GM21447 (cell line): ENCODE measurements at regions not wholly inside any gene's neighbourhood (a gene's known extent, or its start where the extent isn't known, plus 50 kb on each side); places are given as distances from the start of the nearest gene placed in this dataset.
"Not testable (repeated sequence)": the region's sequence is repeated elsewhere in the genome, so short reads cannot be mapped to it uniquely, and the experiment has no call there.

Experiments
- ATAC-seq: cut with Tn5 transposase; IDR thresholded peaks from one replicate; pipeline ENCODE4 v1.9.1; 2021; ENCODE audit not compliant: unreplicated experiment

DNA sequence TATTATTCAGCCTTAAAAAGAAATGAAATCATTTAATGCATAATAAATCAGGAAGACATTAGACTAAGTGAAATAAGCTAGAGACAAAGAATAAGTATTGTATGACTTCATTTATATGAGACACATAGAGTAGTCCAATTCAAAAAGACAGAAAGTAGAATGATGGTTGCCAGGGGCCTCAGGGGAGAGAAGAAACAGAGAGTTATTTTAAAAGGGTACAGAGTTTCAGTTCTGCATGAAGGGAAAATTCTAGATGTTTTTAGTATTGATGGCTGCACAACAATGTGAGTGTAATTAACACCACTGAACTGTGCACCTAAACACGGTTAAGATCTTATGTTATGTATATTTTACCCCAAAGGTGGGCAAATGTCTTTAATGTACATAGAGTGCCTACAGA, 1407.9 kb upstream of the MAP3K7 start:
- no peak for ATAC-seq

DNA sequence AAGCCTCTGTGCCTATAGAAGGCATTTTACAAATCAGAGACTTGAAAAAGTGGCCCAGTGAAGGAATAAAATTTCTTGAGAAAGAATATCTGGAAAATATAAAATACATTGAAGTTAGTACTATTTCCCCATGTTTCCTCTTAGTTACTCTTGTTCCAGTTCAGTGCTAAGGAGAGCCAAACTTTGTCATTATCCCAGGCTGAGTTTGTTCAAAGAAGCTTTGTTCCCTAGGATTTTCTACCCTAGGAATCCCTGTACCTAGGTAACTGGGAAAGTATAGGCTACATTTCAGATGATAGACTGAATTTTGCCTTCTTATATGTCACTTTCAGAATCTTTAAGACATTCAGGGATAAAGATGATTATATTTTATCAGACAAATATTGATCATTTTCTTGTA, 1395.7 kb upstream of the MAP3K7 start:
- ATAC-seq: no peak

DNA sequence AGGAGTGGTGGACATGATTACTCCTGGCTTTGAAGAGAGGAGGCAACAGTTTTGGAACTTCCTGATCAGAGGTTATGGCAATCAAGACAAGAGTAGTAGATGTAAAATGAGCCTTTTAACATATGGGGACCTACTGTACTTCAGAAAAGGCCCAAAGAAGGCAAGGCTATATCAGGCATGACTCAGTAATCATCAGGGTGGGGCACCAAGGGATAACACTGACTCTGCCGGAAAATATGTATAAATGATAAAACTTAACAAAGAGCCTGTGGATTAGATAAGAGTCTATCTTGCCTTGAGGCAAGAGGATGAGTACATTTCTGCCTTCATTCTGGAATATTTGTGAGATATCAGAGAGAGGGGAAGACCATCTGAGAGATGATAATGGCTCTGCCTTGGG, 1389.9 kb upstream of the MAP3K7 start:
- ATAC-seq: no peak

DNA sequence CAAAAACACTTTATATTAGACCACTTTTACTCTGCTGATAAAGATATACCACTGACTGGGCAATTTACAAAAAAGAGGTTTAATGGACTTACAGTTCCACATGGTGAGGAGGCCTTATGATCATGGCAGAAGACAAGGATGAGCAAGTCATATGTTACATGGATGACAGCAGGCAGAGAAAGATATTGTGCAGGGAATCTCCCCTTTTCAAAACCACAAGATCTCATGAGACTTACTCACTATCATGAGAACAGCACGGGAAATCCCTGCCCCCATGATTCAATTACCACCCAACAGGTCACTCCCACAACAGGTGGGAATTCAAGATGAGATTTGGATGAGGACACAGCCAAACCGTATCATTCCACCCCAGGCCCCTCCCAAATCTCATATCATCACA, 1383.8 kb upstream of the MAP3K7 start:
- no peak for ATAC-seq

DNA sequence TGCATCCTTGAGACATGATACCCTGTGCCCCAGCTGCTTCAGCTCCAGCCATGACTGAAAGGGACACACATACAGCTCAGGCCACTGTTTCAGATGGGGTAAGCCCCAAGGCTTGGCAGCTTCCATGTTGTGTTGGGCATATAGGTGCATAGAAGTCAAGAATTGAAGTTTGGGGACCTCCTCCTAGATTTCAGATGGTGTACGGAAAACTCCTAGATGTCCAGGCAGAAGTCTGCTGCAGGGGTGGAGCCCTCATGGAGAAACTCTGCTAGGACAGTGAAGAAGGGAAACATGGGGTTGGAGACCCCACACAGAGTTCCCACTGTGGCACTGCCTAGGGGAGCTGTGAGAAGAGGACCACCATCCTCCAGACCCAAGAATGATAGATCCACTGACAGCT, 1379.0 kb upstream of the MAP3K7 start:
- ATAC-seq: no peak

DNA sequence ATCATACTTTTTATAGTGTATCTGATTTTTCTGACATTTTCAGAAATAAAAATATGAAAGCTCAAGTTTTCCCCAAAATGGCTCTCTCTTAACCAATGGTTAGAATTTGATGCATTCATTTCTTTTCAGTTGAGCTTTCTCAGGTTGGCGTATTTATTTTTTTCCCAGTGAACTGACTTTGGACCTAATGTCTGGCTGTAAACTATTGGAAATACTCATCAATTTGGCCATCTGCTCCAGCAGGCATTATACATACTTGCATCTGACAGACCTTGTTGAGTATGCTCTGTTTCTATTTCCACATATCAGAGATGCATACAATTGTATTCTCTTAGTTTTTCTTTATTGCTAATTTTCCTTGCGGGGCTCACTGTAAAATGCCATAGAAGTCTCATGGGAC, 1374.8 kb upstream of the MAP3K7 start:
- no peak for ATAC-seq

DNA sequence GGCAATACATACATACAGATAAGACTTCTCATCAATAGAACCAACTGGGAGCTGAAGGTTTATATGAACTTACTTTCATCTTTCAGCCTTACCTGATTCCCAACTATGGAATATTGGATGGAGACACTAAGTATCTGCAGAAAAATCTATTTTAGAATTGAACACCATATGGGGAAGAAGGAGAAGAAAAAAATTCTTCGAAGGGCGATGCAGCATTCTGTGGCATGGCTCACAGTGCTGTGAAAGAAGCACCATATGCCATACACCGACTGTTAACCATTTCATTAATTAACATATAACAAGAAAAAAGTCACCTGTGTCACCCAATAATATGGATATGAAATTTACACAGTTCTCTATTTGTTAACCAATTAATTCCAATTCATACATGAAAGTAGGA, 1374.4 kb upstream of the MAP3K7 start:
- ATAC-seq: no peak

DNA sequence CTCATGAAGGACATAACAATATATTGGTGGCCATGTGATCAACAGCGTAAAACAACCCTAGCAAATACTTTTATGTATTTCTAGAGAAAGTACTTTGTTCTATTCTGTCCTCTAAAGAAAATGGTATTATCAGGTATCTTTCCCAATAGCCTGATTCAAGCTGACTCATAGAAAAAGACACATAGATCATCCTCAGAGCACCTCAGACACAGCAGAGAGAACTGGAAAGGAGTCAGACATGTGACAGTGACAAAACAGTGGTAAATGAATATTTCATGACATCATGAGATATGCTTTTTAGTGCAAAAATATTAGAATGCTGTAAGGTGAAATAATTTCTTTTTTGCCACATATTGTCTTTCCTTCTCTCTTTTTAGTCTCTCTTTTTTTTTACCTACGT, 1355.0 kb upstream of the MAP3K7 start:
- ATAC-seq: no peak

DNA sequence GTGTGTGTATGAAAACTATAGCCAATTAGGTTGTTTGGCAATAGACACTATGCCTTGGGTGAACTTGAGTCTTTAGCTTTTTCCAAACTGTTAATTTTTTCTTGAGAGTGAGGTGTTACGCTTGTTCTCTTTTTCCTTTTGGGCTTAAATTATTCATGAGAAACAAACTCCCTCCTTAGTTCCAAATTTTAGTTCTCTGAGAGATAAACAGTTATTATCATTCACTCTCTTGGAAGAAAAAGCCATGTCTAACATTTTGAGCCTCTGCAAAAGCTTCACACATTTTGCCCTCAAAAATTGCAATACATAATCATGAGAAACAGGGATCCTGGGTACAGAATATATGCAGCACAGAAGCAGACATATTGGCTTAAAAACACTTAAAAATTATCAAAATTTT, 1353.9 kb upstream of the MAP3K7 start:
- no peak for ATAC-seq

DNA sequence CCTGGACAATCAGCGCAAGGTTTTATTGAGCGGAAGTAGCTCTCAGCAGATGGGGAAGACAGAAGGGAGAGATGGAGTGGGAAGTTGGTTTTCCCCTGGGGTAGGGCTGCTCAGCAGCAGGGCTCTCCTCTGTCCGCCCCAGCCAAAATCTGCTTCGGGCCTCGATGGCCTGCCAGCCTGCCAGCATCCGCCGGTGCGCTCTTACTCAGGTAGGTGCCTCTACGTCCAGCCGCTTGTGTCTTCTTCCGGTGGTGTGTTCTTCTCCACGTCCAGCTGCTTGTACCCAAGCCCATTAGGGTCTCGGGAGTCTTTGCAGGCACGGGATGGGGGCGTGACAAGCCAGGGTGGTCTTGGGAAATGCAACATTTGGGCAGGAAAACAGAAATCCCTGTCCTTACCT, 1340.0 kb upstream of the MAP3K7 start:
- ATAC-seq: no peak

DNA sequence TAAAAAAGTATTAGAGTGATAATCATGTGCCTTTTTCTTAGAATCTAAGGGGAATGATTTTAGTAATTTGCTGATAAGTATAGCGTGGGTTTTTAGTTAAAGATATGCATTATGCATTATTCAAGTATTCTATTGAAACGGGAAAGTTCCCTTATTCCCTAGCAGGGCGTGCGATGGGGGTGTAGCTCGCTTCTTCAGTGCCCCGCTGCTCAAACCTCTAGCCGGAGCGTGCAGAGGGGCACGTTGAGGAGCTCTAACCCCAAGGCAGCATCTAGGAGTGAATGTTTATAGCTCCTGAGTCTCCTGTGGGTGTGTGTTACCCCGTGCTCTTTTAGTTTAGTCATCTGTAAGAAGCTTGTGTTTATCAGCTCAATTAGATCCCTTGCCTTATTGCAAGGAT, 1339.5 kb upstream of the MAP3K7 start:
- ATAC-seq: no peak

DNA sequence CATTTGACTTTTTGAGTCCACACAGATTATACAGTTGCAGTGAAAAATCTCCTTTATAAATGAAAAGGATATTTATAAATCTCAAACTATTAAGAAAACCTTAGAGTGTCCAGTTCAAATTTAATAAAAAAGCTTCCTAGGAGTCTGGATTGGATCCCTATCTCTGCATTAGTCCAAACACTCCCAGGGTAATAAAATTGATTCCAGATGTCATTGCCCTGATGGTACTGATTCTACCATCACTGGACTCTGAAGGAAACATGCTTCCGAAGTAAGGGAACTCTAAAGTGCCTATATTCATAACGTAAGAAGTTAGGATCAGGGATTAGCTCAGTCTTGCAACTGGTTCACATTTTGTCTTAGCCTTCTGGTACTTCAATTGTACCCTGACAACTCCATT, 1325.1 kb upstream of the MAP3K7 start:
- no peak for ATAC-seq

DNA sequence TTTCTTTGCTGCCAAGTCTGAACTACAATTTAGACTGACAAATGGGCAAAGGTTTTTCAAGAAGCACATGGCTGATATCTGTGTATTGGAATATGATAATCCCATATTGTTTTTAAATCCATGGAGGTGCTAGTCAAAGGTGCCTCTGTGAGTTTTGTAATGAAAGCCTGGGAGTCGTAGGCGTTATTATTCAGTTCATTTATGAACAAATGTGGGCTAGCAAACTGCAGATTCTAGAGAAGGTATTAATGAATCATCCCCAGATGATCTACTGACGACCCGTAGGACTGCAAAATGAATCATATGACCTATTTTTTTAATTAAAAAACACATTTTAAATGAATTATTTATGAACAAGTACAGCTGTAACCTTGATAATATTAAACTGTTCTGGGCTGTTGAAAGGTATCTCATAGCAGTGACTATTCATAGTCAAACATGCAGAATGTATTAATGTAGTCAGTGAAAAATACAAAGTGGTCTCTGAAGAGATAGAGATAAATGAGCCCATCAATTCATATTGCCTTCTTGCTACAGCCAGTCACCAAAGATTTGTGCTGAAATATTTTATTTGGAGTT, 1317.8 kb upstream of the MAP3K7 start:
- no peak for ATAC-seq

DNA sequence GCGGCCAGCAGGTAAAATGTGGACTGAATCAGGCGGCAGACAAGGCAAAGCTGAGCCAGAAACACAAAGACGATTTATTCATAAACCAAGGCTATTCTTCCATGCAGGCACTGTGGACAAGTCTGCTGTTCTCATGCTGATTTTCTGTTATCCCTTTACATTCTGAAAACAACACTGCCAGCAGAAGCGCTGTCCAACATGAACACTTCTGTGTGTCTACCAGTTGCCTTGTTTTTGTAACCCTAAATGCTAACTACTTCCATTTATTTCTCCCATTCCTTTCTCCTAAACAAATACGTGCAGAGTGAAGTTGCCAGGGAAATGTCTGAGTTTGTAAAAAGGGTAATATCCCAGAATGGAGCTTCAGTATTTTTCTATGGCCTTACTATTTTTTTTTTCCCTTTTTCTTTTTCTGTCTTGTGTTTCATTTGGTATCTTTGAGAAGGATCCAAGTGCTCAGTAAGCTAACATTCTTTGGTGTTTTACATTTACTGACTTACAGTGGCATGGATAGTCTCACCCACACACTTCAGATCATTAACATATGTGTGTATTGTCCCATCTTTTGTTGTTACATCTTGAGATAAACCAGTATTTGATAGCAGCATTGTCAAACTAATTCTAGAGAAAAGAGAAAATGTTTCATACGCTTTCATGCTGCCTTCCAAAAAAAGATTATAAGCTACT, 1308.9 kb upstream of the MAP3K7 start:
- ATAC-seq: no peak

DNA sequence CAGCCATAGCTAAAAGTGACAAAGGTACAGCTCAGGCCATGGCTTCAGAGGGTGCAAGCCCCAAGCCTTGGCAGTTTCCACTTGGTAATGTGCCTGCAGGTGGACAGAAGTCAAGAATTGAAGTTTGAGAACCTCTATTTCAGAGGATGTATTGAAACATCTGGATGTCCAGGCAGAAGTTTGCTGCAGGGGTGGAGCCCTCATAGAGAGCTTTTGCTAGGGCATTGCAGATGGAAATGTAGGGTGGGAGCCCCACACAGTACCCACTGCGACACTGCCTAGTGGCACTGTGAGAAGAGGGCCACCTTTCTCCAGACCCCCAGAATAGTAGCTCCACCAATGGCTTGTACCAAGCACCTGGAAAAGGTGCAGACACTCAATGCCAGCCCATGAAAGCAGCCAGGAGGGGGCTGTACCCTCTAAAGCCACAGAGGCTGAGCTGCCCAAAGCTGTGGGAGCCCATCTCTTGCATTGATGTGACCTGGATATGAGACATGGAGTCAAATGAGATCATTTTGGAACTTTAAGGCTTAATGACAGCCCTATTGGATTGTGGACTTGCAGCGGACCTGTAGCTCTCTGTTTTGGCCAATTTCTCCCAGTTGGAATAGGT, 1299.4 kb upstream of the MAP3K7 start:
- ATAC-seq: no peak

DNA sequence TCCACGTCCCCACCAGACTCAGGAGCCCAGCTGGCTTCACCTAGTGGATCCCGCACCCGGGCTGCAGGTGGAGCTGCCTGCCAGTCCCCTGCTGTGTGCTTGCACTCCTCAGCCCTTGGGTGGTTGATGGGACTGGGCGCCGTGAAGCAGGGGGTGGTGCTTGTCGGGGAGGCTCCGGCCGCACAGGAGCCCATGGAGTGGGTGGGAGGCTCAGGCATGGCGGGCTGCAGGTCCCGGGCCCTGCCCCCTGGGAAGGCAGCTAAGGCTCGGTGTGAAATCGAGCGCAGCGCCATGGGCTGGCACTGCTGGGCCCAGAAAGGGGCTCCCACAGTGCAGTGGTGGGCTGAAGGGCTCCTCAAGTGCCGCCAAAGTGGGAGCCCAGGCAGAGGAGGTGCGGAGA, 1294.9 kb upstream of the MAP3K7 start:
- not testable (repeated sequence) for ATAC-seq

DNA sequence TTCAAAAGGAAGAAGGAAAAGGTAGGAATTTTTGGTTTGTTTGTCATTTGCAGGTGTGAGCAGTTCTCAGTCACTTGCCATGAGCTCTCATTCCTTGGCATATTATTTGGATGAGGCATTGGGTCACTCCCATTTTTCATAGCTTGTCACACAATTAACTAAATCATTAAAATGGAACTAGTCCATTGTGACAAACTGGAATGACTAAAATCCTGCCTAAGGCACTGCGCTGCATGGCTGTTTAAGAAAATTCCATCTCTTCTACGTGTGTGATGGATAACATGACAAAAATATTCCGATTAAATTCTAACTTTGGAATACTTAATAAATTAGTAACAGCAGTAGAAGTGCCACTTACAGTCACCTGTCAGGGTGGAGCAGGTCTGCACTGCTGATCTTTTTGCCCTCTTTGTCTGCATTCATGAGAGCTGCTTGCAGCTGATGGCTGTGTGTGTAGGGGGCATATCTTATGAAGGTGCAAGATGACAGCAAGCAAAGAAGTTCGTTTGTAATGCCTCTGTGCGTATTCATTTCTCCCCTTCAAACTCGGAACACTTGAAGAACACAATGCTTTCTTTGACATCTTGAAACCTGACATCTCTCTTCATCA, 1292.6 kb upstream of the MAP3K7 start:
- no peak for ATAC-seq

DNA sequence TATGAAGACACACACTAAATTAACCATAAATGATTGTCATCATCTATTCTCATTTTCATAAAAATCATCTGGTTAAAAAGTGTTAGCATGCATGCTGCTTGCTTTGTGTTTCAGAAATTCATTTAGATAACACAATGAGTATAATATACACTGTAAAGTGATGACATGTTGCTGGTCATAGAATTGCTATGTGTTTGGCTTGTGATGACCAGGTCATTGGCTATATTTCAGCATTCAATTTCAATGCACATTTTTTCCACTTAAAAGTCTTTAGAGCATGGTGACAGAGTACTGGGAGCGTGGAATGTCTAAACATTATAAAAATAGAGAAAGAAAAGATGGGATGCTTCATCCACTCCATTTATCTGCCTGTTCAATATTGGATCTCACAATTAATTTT, 1291.1 kb upstream of the MAP3K7 start:
- ATAC-seq: no peak

DNA sequence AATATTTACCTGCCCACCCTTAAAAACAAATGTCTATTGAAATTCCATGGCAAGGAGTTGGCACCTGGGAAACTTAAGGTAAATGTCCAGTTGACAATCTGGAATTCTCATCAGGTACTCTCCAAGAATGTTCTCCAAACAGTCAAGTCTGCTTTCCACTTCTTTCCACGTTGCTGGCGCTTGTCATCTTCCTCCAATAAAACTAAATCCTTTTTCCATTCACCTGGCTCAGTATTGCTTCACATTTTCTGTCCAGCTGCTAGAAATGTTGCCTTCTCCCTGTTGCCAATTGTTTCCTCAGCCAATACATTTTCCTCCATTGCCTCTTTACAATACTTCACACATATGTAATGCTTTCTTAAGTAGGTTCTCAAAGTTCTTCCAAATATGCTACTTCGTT, 1288.1 kb upstream of the MAP3K7 start:
- ATAC-seq: no peak

DNA sequence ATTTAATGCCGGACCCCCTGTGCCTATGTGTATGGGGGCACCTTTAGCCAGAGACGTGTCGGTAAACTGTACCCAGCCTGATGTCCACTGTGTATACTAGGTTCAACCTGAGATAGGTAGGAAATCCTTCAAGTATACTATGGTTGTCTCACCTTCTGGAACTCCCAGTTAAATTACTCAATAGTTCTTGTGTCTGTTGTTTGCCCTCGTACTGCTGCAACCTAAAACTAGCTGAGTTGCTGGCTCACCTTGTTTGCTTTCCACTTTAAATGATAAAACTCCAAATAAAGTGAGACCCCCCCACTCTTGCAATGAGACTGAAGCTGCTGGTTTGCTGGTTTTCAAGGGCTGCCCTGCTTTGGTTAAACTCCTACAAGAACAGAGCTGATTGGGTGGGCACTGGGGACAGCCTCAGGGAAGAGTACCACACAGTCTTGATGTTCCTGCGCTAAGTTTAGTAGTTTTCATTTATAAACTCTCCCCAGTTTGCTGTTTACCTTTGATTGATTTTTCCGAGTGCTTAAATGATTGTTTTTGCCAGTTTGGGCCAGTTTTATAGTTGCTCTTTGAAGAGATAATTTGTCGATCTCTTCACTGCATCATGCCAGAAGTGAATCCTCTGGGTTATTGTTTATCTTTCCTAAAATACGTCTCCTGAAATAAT, 1281.8 kb upstream of the MAP3K7 start:
- no peak for ATAC-seq

DNA sequence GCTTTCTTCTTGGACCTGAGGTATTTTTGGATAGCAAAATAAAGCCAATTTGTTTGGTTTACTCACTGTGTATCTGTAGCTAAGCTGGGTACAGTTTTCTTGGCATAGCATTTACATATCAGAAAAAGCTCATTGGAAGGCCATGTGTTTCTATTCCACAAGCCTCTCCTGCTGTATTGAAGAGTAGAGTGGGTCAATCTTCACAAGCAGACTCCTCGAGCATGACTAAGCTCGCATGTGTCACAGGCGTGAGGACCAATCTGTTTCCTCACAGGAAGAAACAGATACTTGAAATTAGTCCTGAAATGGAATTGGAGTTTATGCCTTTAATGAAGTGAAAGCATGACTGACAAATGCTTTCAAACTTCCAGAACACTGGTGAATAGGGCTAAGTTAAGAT, 1279.0 kb upstream of the MAP3K7 start:
- ATAC-seq: no peak

DNA sequence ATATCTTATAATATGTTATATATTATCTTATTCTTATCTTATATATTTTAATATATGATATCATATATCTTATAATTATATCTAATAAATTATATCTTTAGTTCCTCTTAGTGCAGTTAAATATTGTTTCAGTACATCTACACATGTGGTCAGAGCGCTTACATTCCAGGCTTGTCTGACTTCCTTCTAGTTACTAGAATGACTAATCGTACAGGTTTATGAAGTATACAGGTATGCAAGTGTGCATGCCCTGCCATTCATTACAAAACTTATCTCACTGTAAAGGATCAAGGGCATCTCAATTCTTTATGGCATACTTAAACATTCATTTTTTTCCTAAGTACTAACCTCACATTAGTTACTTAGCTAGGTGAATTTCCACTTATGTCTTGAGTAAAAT, 1278.0 kb upstream of the MAP3K7 start:
- ATAC-seq: no peak
